Nephron progenitor cell (in vitro differentiated cells): ENCODE measurements at regions not wholly inside any gene's neighbourhood (a gene's known extent, or its start where the extent isn't known, plus 50 kb on each side); places are given as distances from the start of the nearest gene placed in this dataset.

ENCODE experiments used
- DNase-seq: peaks from one replicate; pipeline ENCODE4 v3.0.0; 2021
- H3K27ac Mint-ChIP-seq: 2 replicates; pipeline ENCODE4 v1.8.0; 2021; ENCODE audit warnings: mild to moderate bottlenecking, moderate library complexity, mixed read lengths
- H3K27me3 Mint-ChIP-seq: 2 replicates; pipeline ENCODE4 v1.8.0; 2021; ENCODE audit warnings: mild to moderate bottlenecking, low read depth, mixed read lengths; ENCODE audit not compliant: poor library complexity
- H3K36me3 Mint-ChIP-seq: 2 replicates; pipeline ENCODE4 v1.8.0; 2021; ENCODE audit warnings: low read depth, mixed read lengths
- H3K4me1 Mint-ChIP-seq: 2 replicates; pipeline ENCODE4 v1.8.0; 2021; ENCODE audit warnings: mixed read lengths
- H3K4me3 Mint-ChIP-seq: 2 replicates; pipeline ENCODE4 v1.8.0; 2021; ENCODE audit warnings: mild to moderate bottlenecking, moderate library complexity, mixed read lengths
- H3K9me3 Mint-ChIP-seq: 2 replicates; pipeline ENCODE4 v1.8.0; 2021; ENCODE audit warnings: mild to moderate bottlenecking, moderate library complexity, mixed read lengths
- CTCF ChIP-seq: fragments of 200-600 bp; sonication (generic); IDR thresholded peaks from 2 replicates; pipeline ENCODE4 v1.5.0; 2021; ENCODE audit warnings: antibody characterized with exemption

GRCh38 chrX:81577028-81577427, 375.1 kb downstream of the SH3BGRL start:
- TF ChIP-seq CTCF, result no peak
- no peak for DNase-seq
- Mint-ChIP-seq H3K36me3 (no peaks in the 10 kb centered on the region), H3K27ac (no peak overlapping the region), H3K9me3 (peaks cover 67% of the 10 kb centered on the region), H3K4me3 (no peak overlapping the region), H3K4me1 (no peaks in the 10 kb centered on the region), H3K27me3 (no peaks in the 10 kb centered on the region)

GRCh38 chrX:81586096-81586495, 384.2 kb downstream of the SH3BGRL start:
- no peak for DNase-seq
- H3K27ac Mint-ChIP-seq, result no peak overlapping the region
- no peaks in the 10 kb centered on the region for H3K27me3 Mint-ChIP-seq
- no peaks in the 10 kb centered on the region for H3K4me1 Mint-ChIP-seq
- TF ChIP-seq CTCF, result no peak
- H3K36me3 Mint-ChIP-seq, result no peaks in the 10 kb centered on the region
- no peak overlapping the region for H3K4me3 Mint-ChIP-seq
- H3K9me3 Mint-ChIP-seq, result peaks cover 36% of the 10 kb centered on the region

- Mint-ChIP-seq H3K27me3 (no peaks in the 10 kb centered on the region), H3K36me3 (no peaks in the 10 kb centered on the region), H3K4me3 (no peak overlapping the region), H3K9me3 (peaks cover 74% of the 10 kb centered on the region), H3K27ac (no peak overlapping the region), H3K4me1 (no peaks in the 10 kb centered on the region)
- TF ChIP-seq CTCF, result no peak
- DNase-seq, result no peak
These were observed 414.1 kb downstream of the SH3BGRL start for GRCh38 chrX:81615979-81616378.

GRCh38 chrX:81662381-81662780, 460.5 kb downstream of the SH3BGRL start:
- H3K36me3 Mint-ChIP-seq, result no peaks in the 10 kb centered on the region
- H3K9me3 Mint-ChIP-seq, result peaks cover 39% of the 10 kb centered on the region
- DNase-seq, result no peak
- no peak overlapping the region for H3K27ac Mint-ChIP-seq
- no peak for TF ChIP-seq CTCF
- no peak overlapping the region for H3K4me3 Mint-ChIP-seq
- no peaks in the 10 kb centered on the region for H3K4me1 Mint-ChIP-seq
- peaks cover 3% of the 10 kb centered on the region for H3K27me3 Mint-ChIP-seq

- H3K9me3 Mint-ChIP-seq, result peaks cover 34% of the 10 kb centered on the region
- no peaks in the 10 kb centered on the region for H3K36me3 Mint-ChIP-seq
- no peak overlapping the region for H3K4me3 Mint-ChIP-seq
- H3K27ac Mint-ChIP-seq, result no peak overlapping the region
- no peaks in the 10 kb centered on the region for H3K4me1 Mint-ChIP-seq
- H3K27me3 Mint-ChIP-seq, result no peaks in the 10 kb centered on the region
- DNase-seq, result no peak
- no peak for TF ChIP-seq CTCF
These were observed 506.6 kb downstream of the SH3BGRL start for GRCh38 chrX:81708487-81708886.

- Mint-ChIP-seq H3K27ac (no peak overlapping the region), H3K9me3 (peaks cover 91% of the 10 kb centered on the region), H3K27me3 (no peaks in the 10 kb centered on the region), H3K4me3 (no peak overlapping the region), H3K36me3 (no peaks in the 10 kb centered on the region), H3K4me1 (no peaks in the 10 kb centered on the region)
- no peak for DNase-seq
- TF ChIP-seq CTCF, result no peak
These were observed 526.7 kb downstream of the SH3BGRL start for GRCh38 chrX:81728622-81729021.
